Vagina (tissue), 2 donors: ENCODE measurements at regions not wholly inside any gene's neighbourhood (a gene's known extent, or its start where the extent isn't known, plus 50 kb on each side); places are given as distances from the start of the nearest gene placed in this dataset.
"Not testable (repeated sequence)": the region's sequence is repeated elsewhere in the genome, so short reads cannot be mapped to it uniquely, and the experiment has no call there.

ENCODE experiments used
- DNase-seq, 2 donors: peaks; one replicate each; pipeline ENCODE4 v3.0.0-alpha.2; 2017; ENCODE audit errors: extremely low spot score in 2 of 2
- H3K27ac ChIP-seq: fragments of 200-600 bp; sonication (generic); one replicate; pipeline ENCODE4 v1.5.1; 2019
- H3K27me3 ChIP-seq: fragments of 200-600 bp; sonication (generic); one replicate; pipeline ENCODE4 v1.5.1; 2019
- H3K36me3 ChIP-seq, 2 donors: fragments of 200-600 bp; sonication (generic); one replicate each; pipeline ENCODE4 v1.5.1; 2017 to 2019
- H3K4me1 ChIP-seq: fragments of 200-600 bp; sonication (generic); one replicate; pipeline ENCODE4 v1.5.1; 2019
- H3K4me3 ChIP-seq, 2 donors: fragments of 200-600 bp; sonication (generic); 1 replicate in 1 of 2; 2 replicates in 1 of 2; pipeline ENCODE4 v1.5.1; 2016 to 2019
- H3K9me3 ChIP-seq: fragments of 200-600 bp; sonication (generic); one replicate; pipeline ENCODE4 v1.5.1; 2019
- POLR2A ChIP-seq, 2 donors: fragments of 450-650 bp; IDR thresholded peaks; one replicate each; pipeline ENCODE4 v1.6.1; 2017; ENCODE audit warnings: antibody characterized with exemption in 2 of 2, mild to moderate bottlenecking in 2 of 2, moderate library complexity in 2 of 2
- POLR2AphosphoS5 ChIP-seq, 2 donors: sonication (generic); formaldehyde crosslinking; IDR thresholded peaks; one replicate each; pipeline ENCODE4 v1.9.0; 2017; ENCODE audit warnings: antibody characterized with exemption in 2 of 2, mild to moderate bottlenecking in 2 of 2, low read depth in 1 of 2; ENCODE audit not compliant: insufficient read depth in 1 of 2
- intact Hi-C: fragments of 100-400 bp; cut with DNase I; formaldehyde crosslinking; loops from one replicate; pipeline ENCODE4 v1.15.1; 2023
- TF ChIP-seq, protein P1 (sequence below), 3 experiments: fragments of 450-650 bp in 2 of 3; fragments of 200-600 bp in 1 of 3; sonication (generic) in 1 of 3; IDR thresholded peaks; one replicate each; pipeline ENCODE4 v1.5.1; 2017 to 2019; ENCODE audit warnings: antibody characterized with exemption in 3 of 3, mild to moderate bottlenecking in 2 of 3, moderate library complexity in 2 of 3

DNA sequence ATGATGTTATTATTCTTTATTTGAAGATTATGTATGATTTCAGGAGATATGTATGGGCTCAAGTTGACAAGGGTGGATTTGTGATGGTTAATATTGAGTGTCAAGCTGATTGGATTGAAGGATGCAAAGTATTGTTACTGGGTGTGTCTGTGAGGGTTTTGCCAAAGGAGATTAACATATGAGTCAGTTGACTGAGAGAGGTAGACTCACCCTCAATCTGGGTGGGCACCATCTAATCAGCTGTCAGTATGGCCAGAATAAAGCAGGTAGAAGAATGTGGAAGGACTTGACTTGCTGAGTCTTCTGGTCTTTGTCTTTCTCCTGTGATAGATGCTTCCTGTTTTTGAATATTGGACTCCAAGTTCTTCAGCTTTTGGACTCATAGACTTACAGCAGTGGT, 973.7 kb downstream of the MCTP2 start:
- intact Hi-C loops, result no loop called here
- H3K9me3 ChIP-seq, result no peaks in the 10 kb centered on the region
- H3K27me3 ChIP-seq, result no peaks in the 10 kb centered on the region
- TF ChIP-seq POLR2AphosphoS5 (IDR thresholded peaks at IDR 0.05; ENCODE audit: insufficient read depth in 1 of 2, low read depth in 1 of 2), result no peak
- TF ChIP-seq POLR2A (IDR thresholded peaks at IDR 0.05), result no peak
- TF ChIP-seq, protein P1, sequence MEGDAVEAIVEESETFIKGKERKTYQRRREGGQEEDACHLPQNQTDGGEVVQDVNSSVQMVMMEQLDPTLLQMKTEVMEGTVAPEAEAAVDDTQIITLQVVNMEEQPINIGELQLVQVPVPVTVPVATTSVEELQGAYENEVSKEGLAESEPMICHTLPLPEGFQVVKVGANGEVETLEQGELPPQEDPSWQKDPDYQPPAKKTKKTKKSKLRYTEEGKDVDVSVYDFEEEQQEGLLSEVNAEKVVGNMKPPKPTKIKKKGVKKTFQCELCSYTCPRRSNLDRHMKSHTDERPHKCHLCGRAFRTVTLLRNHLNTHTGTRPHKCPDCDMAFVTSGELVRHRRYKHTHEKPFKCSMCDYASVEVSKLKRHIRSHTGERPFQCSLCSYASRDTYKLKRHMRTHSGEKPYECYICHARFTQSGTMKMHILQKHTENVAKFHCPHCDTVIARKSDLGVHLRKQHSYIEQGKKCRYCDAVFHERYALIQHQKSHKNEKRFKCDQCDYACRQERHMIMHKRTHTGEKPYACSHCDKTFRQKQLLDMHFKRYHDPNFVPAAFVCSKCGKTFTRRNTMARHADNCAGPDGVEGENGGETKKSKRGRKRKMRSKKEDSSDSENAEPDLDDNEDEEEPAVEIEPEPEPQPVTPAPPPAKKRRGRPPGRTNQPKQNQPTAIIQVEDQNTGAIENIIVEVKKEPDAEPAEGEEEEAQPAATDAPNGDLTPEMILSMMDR (IDR thresholded peaks at IDR 0.05), result no peak
- no peak for DNase-seq
- H3K27ac ChIP-seq, result no peak overlapping the region
- H3K4me3 ChIP-seq, result no peak overlapping the region
- no peaks in the 10 kb centered on the region for H3K4me1 ChIP-seq
- H3K36me3 ChIP-seq, result no peaks in the 10 kb centered on the region

DNA sequence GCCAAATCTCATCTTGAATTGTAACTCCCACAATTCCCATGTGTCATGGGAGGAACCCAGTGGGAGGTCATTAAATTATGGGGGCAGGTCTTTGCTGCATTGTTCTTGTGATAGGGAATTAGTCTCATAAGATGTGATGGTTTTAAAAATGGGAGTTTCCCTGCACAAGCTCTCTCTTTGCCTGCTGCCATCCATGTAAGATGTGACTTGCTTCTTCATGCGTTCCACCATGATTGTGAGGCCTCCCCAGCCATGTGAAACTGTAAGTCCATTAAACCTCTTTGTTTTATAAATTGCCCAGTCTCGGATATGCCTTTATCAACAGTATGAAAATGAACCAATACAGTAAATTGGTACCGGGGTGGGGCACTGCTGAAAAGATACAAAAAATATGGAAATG, 974.5 kb downstream of the MCTP2 start:
- H3K4me1 ChIP-seq, H3K27me3 ChIP-seq, H3K4me3 ChIP-seq, DNase-seq, intact Hi-C loops, H3K36me3 ChIP-seq, H3K9me3 ChIP-seq, H3K27ac ChIP-seq: not testable (repeated sequence)

DNA sequence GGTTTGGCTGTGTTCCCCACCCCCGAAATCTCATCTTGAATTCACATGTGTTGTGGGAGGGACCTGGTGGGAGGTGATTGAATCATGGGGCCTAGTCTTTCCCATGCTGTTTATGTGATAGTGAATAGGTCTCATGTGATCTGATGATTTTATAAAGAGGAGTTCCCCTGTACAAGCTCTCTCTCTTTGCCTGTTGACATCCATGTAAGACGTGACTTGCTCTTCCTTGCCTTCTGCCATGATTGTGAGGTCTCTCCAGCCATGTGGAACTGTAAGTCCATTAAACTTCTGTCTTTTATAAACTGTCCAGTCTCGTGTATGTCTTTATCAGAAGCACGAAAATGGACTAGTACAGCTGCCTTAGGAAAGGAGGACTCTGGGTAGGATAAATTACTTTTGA, 976.7 kb downstream of the MCTP2 start:
- TF ChIP-seq POLR2AphosphoS5 (IDR thresholded peaks at IDR 0.05; ENCODE audit: insufficient read depth in 1 of 2, low read depth in 1 of 2), result no peak
- TF ChIP-seq, protein P1 (IDR thresholded peaks at IDR 0.05), result no peak
- TF ChIP-seq POLR2A (IDR thresholded peaks at IDR 0.05), result no peak
- no peak for DNase-seq
- H3K4me1 ChIP-seq, result no peaks in the 10 kb centered on the region
- intact Hi-C loops, result no loop called here
- no peaks in the 10 kb centered on the region for H3K27me3 ChIP-seq
- no peak overlapping the region for H3K27ac ChIP-seq
- H3K4me3 ChIP-seq, result no peak overlapping the region
- no peaks in the 10 kb centered on the region for H3K9me3 ChIP-seq
- no peaks in the 10 kb centered on the region for H3K36me3 ChIP-seq

DNA sequence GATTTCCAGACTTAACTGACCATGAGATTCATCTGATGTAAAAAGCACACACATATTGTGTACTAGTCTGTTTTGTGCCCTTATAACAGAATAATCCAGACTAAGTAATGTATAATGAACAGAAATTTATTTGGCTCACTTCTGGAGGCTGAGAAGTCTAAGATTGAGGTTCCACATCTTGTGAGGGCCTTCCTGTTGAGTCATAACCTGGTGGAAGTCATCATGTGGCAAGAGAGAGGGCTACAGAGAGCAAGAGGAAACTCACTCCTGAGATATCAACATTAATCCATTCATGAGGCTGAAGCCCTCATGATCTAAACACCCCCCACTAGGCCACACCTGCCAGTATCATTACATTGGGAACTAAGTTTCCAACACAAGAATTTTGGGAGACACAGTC, 977.6 kb downstream of the MCTP2 start:
- H3K4me3 ChIP-seq, result no peak overlapping the region
- intact Hi-C loops, result no loop called here
- TF ChIP-seq, protein P1 (IDR thresholded peaks at IDR 0.05), result no peak
- no peak for TF ChIP-seq POLR2A (IDR thresholded peaks at IDR 0.05)
- TF ChIP-seq POLR2AphosphoS5 (IDR thresholded peaks at IDR 0.05; ENCODE audit: insufficient read depth in 1 of 2, low read depth in 1 of 2), result no peak
- H3K27ac ChIP-seq, result no peak overlapping the region
- no peaks in the 10 kb centered on the region for H3K4me1 ChIP-seq
- H3K9me3 ChIP-seq, result no peaks in the 10 kb centered on the region
- H3K36me3 ChIP-seq, result no peaks in the 10 kb centered on the region
- no peak for DNase-seq
- H3K27me3 ChIP-seq, result no peaks in the 10 kb centered on the region

DNA sequence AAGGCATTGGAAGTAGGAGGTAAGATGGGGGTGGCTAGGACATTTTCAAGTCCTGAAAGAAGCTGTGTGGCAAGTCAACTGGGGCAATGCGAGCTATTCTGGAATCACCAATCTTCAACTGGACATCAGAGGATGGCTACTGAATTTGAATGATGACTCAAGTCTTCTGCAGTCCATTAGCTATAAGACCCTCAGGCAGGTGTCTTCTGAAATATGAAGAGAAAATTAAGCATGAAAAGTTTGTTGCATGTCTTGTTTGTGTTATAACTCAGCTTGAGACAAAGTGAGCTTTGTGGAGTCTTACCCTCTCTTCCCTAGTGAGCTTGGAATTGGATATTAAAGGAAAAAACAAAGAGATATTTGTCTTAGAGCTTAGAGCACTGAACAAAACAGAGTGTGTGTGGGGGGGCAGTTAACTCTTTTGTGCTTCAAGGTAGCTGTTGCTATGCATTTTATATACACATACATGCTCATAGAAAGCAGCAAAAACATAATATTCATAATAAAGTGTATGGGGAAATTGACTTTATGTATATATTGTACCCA, 979.1 kb downstream of the MCTP2 start:
- Histone ChIP-seq H3K27ac (no peak overlapping the region), H3K27me3 (no peaks in the 10 kb centered on the region), H3K36me3 (no peaks in the 10 kb centered on the region), H3K4me3 (no peak overlapping the region), H3K4me1 (no peaks in the 10 kb centered on the region), H3K9me3 (no peaks in the 10 kb centered on the region)
- TF ChIP-seq, protein P1 (IDR thresholded peaks at IDR 0.05), result no peak
- no peak for TF ChIP-seq POLR2A (IDR thresholded peaks at IDR 0.05)
- TF ChIP-seq POLR2AphosphoS5 (IDR thresholded peaks at IDR 0.05; ENCODE audit: insufficient read depth in 1 of 2, low read depth in 1 of 2), result no peak
- intact Hi-C loops, result no loop called here
- DNase-seq, result no peak

DNA sequence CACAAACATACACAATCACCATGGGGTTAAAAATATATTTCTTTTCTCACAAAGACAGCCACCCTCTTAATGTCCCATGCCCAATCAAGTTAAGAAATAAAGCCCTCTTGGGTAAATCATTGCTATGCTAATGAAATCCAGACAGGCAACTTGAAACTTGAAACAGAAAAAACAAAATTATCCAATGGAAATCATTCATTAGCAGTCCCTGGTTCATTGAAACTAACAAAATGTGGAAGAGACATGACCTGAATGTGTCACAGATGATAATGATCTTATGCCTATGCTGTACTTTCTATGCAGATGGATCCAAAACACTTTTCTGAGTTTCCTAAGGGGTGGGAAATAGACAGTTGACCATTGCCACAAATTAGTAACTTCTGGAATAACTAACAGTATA, 983.7 kb downstream of the MCTP2 start:
- DNase-seq, result no peak
- intact Hi-C loops, result no loop called here

More for the DNA sequence above, 983.7 kb downstream of the MCTP2 start:
- Histone ChIP-seq H3K36me3 (no peaks in the 10 kb centered on the region), H3K4me1 (no peaks in the 10 kb centered on the region), H3K27me3 (no peaks in the 10 kb centered on the region), H3K4me3 (no peak overlapping the region), H3K27ac (no peak overlapping the region), H3K9me3 (no peaks in the 10 kb centered on the region)
- TF ChIP-seq POLR2A (IDR thresholded peaks at IDR 0.05), result no peak
- no peak for TF ChIP-seq POLR2AphosphoS5 (IDR thresholded peaks at IDR 0.05; ENCODE audit: insufficient read depth in 1 of 2, low read depth in 1 of 2)
- TF ChIP-seq, protein P1 (IDR thresholded peaks at IDR 0.05), result no peak
